ENCODE measurements at regions not wholly inside any gene's neighbourhood (a gene's known extent, or its start where the extent isn't known, plus 50 kb on each side); places are given as distances from the start of the nearest gene placed in this dataset.
A peak's percentile ranks its signal among the peaks of the same experiment; 100 is the strongest.

- Histone ChIP-seq H2BK12ac (ENCODE audit: low read depth, low read length) (no peak overlapping the region), H2BK120ac (replicated peaks; ENCODE audit: low read depth, low read length) (no peak overlapping the region), H3K79me1 (ENCODE audit: low read depth, low read length) (no peaks in the 10 kb centered on the region), H3K4ac (replicated peaks; ENCODE audit: insufficient read length, low read depth, low read length) (no peak overlapping the region), H3K4me1 (replicated peaks in 1 of 4; ENCODE audit: control insufficient read depth in 3 of 4, insufficient read depth in 4 of 4, low read length in 3 of 4) (no peaks in the 10 kb centered on the region), H2AK5ac (ENCODE audit: low read depth, low read length) (no peak overlapping the region), H3K27ac (ENCODE audit: low read depth, low read length) (no peak overlapping the region), H2BK5ac (ENCODE audit: low read depth, low read length) (no peak overlapping the region), H2BK20ac (ENCODE audit: low read length) (no peak overlapping the region), H3K56ac (replicated peaks; ENCODE audit: insufficient read length, low read depth, low read length) (no peak overlapping the region), H3K79me2 (ENCODE audit: control insufficient read depth in 1 of 2, insufficient read depth in 2 of 2, low read length in 2 of 2) (no peaks in the 10 kb centered on the region), H4K5ac (ENCODE audit: insufficient read length, low read depth, low read length) (no peak overlapping the region), H3K9ac (replicated peaks in 1 of 4; ENCODE audit: extremely low read depth in 1 of 4, low read depth in 3 of 4, low read length in 3 of 4) (no peak overlapping the region), H3K36me3 (ENCODE audit: control insufficient read depth in 2 of 4, insufficient read depth in 4 of 4, low read length in 3 of 4) (no peaks in the 10 kb centered on the region), H4K8ac (ENCODE audit: extremely low read depth, insufficient read depth, low read length) (no peak overlapping the region), H3K4me2 (ENCODE audit: insufficient read depth in 1 of 2, low read depth in 2 of 2, low read length in 2 of 2) (no peak overlapping the region), H3K18ac (ENCODE audit: extremely low read depth, low read length) (no peak overlapping the region), H3K9me3 (ENCODE audit: insufficient read depth in 2 of 2, low read depth in 1 of 2, low read length in 1 of 2) (no peaks in the 10 kb centered on the region), H2BK15ac (ENCODE audit: low read length) (no peak overlapping the region), H3K4me3 (ENCODE audit: extremely low read depth in 1 of 4, insufficient read depth in 2 of 4, low read depth in 3 of 4, low read length in 4 of 4) (no peak overlapping the region), H3K23ac (ENCODE audit: insufficient read length) (no peak overlapping the region), H3K14ac (ENCODE audit: insufficient read length) (no peak overlapping the region), H2AFZ (ENCODE audit: low read length) (0 out of 2 replicates have a peak overlapping the region, but pooled peaks have one; percentile 40), H4K91ac (replicated peaks; ENCODE audit: insufficient read length, low read length) (no peak overlapping the region), H3K27me3 (replicated peaks in 1 of 4; ENCODE audit: control insufficient read depth in 3 of 4, extremely low read depth in 1 of 4, insufficient read depth in 3 of 4, low read length in 3 of 4) (peaks cover 0 to 1% (median 0%) of the 10 kb centered on the region in 4 experiments; a peak in 1 of 7 replicates), H3K23me2 (ENCODE audit: low read depth, low read length) (0 out of 2 replicates have a peak, but pooled peaks cover 3% of the 10 kb centered on the region), H4K20me1 (replicated peaks in 1 of 2; ENCODE audit: control insufficient read depth in 1 of 2, insufficient read depth in 2 of 2, low read length in 2 of 2) (no peaks in the 10 kb centered on the region)
- FAIRE-seq (no peak), DNase-seq (ENCODE audit: low read depth in 1 of 2, low spot score in 2 of 2) (no peak)
- WGBS, 2 experiments (ENCODE audit: extremely low coverage in 1 of 2, insufficient coverage in 1 of 2, insufficient read length in 1 of 2, insufficient replicate concordance in 2 of 2, low coverage in 1 of 2, low lambda C conversion rate in 2 of 2, missing lambda C conversion rate in 1 of 2): 100% methylated on average over 1 of the region's 1 CpG; no CpG with 5 or more reads in 1 of the 2 experiments
- POLR2A ChIA-PET (ENCODE audit: partially characterized antibody): no interaction called here
- CTCF ChIA-PET (ENCODE audit: partially characterized antibody): no interaction called here
- no peak for TF ChIP-seq USF2 (IDR thresholded peaks at IDR 0.05; ENCODE audit: low read length)
- TF ChIP-seq CTCF (IDR thresholded peaks at IDR 0.05; ENCODE audit: control extremely low read depth in 1 of 3, insufficient read depth in 1 of 3, low read depth in 1 of 3, low read length in 3 of 3): no peak
- TF ChIP-seq TAF1 (IDR thresholded peaks at IDR 0.05; ENCODE audit: low read depth, low read length): no peak
- TF ChIP-seq RFX5 (IDR thresholded peaks at IDR 0.05; ENCODE audit: borderline replicate concordance, low read depth, low read length): no peak
- TF ChIP-seq SP1 (IDR thresholded peaks at IDR 0.05; ENCODE audit: low read depth, low read length): no peak
- TF ChIP-seq SAP30 (IDR thresholded peaks at IDR 0.05; ENCODE audit: insufficient read depth, insufficient replicate concordance, low read length): no peak
- no peak for TF ChIP-seq GABPA (IDR thresholded peaks at IDR 0.05; ENCODE audit: borderline replicate concordance, insufficient read depth, low read length)
- TF ChIP-seq SIN3A (conservative IDR thresholded peaks at IDR 0.05 in 1 of 2, IDR thresholded peaks at IDR 0.05 in 1 of 2; ENCODE audit: low read depth in 1 of 2, low read length in 2 of 2): no peak
- no peak for TF ChIP-seq CBX8 (IDR thresholded peaks at IDR 0.05; ENCODE audit: borderline replicate concordance, low read depth, low read length)
- no peak for TF ChIP-seq CTBP2 (IDR thresholded peaks at IDR 0.05; ENCODE audit: borderline replicate concordance, insufficient read depth, insufficient read length, low read length)
Measured at GRCh38 chr2:18501729-18502128, 58.7 kb downstream of the RDH14 start.
